HG02571 (cell line): ENCODE measurements at regions not wholly inside any gene's neighbourhood (a gene's known extent, or its start where the extent isn't known, plus 50 kb on each side); places are given as distances from the start of the nearest gene placed in this dataset.
"Not testable (repeated sequence)": the region's sequence is repeated elsewhere in the genome, so short reads cannot be mapped to it uniquely, and the experiment has no call there.

ENCODE experiments used
- ATAC-seq: cut with Tn5 transposase; IDR thresholded peaks from one replicate; pipeline ENCODE4 v1.9.1; 2021; ENCODE audit warnings: mild to moderate bottlenecking, moderate library complexity; ENCODE audit not compliant: unreplicated experiment

DNA sequence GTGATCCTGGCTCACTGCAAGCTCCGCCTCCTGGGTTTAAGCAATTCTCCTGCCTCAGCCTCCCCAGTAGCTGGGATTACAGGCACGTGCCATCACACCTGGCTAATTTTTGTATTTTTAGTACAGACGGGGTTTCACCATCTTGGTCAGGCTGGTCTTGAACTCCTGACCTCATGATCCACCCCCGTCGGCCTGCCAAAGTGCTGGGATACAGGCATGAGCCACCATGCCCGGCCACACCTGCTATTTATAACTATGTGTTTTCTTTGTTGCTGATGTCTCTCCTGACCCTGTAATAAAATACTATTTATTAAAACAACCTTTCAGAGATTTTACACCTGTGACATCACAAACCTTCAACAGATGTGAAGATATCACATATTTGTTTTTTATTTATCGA lies 736.5 kb upstream of the PCDH15 start:
- ATAC-seq: not testable (repeated sequence)

DNA sequence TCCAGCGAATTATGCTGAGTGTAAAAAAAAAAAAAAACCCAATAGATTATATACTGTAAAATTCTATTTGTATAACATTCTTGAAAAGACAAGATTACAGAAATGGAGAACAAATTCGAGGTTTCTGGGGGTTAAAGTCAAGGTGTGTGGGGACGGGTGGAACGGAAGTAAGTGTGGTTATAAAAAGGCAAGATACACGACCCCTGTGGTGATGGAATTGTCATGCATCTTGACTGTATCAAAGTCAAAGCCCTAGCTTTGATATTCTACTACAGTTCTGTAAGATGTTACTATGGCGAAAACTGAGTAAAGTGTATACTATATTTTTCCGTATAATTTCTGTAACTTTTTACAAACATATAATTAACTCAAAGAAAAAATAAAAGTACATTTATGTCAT lies 718.2 kb upstream of the PCDH15 start:
- no peak for ATAC-seq

GRCh38 chr10:55518416-55518815 lies 717.4 kb upstream of the PCDH15 start:
- not testable (repeated sequence) for ATAC-seq

GRCh38 chr10:55509168-55509567 lies 708.1 kb upstream of the PCDH15 start:
- no peak for ATAC-seq

DNA sequence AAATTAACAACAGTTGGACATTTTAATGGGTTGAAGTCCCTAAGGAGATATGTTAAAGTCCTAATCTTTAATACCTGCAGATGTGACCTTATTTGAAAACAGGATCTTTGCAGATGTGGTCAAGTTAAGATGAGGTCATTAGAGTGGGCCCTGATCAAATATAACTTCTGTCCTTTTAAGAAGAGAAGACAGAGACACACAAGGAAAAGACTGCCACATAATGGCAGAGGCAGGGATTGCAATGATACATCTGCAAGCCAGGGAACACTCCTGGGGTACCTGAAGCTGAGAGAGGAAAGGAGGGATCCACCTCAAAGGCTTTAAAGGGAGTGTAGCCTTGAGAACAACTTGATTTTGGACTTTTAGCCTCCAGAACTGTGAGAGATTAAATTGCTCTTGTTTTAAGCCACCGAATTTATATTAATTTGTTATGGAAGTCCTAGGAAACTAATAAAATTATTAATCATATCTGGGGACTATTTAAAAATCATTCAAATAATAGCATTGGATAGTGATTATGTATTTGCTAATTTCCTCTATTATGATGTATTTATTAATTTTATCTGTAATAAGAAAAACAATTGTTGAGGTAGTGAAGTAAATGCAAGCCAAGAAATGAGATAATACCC lies 700.0 kb upstream of the PCDH15 start:
- ATAC-seq: no peak

- no peak for ATAC-seq
These were observed 697.0 kb upstream of the PCDH15 start for GRCh38 chr10:55497893-55498499.

DNA sequence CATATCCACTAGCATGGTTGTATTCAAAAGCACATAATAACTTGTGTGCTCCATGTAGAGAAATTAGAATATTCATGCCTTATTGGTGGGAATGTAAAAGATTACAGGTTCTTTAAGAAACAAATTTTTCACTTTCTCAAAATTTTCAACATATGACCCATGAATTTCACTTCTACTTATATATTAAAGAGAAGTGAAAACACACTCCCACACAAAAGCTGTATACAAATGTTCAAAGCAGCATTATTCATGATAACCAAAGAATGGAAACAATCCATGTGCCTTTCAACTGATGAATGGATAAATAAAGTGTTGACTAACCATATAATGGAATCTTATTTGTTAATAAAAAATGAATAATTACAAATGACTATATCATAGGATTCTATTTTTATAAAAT lies 694.5 kb upstream of the PCDH15 start:
- no peak for ATAC-seq

DNA sequence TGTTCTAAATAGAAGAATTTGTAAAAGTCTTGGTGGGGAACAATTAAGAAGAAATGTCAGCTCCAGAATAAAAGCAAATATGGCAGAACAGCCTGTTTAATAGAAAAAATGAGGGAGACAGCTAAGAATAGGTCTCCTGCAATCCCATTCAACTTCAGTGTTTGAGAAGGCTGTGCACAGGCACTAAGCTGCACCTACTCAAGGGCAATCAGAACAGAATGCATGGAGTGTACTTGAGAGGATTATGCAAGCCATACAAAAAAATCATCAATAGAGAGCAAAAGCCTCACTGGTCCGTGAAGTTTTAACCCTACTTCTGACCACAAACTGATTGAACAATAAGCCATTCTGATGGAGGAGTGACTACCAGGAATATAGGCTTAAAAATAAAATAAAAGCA lies 690.7 kb upstream of the PCDH15 start:
- ATAC-seq: no peak

GRCh38 chr10:55485827-55486226 lies 684.8 kb upstream of the PCDH15 start:
- ATAC-seq: no peak

DNA sequence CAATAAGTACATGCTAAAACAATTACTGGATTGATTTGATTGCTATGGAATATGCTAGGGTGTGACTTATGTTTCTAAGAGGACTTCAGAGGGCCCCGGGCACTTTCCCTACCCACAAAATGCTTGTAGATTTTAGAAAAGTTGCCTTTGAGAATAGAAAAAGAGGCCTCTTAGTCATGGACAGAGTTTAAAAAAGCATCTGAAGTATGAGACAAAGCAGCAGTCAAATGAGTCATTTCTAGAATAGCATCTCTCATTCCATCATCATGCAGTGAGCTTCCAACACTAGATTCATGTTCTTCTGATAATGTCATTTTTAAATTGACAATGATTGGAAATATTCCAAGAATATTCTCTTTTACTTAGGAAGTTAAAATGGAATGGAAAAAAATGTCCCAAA lies 675.1 kb upstream of the PCDH15 start:
- ATAC-seq: no peak

DNA sequence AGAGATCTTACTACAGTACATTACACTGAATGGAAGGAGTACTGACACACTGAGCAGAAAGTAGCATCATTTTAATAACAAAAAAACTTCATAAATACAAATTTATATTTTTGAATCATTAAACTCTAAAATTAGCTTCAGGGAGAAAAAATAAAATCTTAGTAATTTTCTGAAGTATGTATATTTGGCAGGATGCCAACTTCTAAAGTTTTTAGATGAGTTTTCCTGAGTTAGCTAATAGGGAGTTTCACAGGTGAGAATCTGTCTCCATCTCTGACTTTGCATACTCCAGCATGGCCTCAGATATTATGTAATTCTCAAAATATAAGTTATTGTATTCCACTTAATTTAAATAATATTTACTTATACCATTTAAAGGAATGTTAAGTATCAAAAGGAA lies 673.2 kb upstream of the PCDH15 start:
- no peak for ATAC-seq

DNA sequence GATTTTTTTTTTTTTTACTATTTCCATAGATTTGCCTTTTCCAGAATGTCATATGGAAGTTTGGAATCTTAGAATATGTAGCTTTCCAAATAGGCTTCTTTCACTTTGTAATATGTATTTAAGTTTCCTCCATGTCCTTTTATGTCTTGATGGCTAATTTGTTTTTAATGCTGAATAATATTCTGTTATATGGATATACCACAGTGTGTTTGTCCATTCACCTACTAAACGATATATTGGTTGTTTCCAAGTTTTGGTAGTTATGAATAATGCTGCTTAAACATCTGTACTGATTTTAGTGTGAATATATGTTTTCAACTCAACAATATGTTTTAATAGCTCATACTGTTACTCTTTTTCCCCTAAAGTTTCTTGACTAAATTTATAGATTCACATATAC lies 669.8 kb upstream of the PCDH15 start:
- ATAC-seq: no peak

DNA sequence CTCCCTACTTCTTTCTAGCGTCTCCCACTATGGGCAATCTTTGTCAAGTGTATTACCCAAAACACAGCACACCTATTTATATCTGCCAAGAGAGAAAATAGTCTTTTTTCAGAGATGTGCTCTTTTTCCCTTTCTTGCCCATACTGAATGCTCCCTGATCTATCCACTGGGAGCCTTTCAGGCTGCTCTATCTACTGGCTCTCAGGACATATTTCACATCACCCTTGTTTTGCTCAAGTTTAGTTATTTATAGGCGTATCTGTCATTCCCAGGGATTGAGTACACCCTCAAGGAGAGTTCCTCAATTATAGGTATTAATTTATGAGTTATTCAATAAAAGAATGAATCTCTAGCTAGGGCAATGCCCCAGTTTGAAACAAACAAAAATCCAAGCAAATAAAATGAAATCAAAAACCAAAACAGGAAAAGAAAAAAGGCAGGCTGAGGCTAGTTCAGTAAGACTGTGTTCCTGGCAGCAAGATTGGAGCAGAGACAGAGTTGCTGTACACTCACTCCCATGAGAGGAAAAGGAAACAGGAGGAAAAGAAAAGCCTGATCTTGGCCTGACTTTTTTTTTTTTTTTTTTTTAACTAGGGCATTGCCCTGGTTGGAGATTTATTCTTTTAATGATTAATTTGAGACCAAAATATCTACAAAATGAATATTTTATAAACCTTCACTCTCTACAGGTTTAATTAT lies 665.9 kb upstream of the PCDH15 start:
- ATAC-seq: no peak

DNA sequence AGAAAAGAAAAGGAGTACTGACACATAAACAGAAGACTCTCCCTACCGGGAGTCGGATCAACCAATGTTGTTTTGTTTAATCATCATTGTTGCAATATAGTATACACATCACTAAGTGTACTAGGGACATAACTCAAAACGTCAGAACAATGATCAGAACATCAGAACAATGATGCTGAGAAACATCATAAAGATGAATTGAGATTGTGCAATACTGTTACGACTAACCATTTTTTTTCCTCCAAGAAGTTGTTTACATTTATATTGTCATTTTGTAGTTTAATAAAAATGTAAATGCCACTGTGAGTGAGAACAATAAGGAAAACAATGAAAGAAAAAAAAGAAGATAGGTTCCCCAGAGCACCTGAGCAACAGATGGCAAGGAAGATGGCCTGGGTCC lies 663.1 kb upstream of the PCDH15 start:
- ATAC-seq: no peak

- no peak for ATAC-seq
These were observed 659.0 kb upstream of the PCDH15 start for GRCh38 chr10:55460008-55460407.

DNA sequence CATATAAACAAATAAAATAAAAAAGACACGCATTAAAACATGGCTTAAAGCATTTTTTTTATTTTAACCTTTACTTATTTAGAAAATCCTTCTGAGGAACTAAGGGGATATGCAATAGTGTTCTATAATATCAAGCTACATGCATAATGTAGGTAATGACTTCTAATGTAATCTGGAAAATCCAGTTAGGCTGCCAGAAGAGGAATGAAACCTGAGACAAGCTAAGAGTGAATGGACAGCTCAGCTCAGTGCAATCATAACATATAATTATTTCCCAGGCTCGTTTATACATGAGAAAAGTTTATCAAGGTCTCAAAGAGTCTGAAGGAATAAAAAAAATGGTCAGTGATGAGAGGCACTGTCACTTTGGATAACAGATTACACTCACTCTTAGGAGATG lies 649.0 kb upstream of the PCDH15 start:
- no peak for ATAC-seq

DNA sequence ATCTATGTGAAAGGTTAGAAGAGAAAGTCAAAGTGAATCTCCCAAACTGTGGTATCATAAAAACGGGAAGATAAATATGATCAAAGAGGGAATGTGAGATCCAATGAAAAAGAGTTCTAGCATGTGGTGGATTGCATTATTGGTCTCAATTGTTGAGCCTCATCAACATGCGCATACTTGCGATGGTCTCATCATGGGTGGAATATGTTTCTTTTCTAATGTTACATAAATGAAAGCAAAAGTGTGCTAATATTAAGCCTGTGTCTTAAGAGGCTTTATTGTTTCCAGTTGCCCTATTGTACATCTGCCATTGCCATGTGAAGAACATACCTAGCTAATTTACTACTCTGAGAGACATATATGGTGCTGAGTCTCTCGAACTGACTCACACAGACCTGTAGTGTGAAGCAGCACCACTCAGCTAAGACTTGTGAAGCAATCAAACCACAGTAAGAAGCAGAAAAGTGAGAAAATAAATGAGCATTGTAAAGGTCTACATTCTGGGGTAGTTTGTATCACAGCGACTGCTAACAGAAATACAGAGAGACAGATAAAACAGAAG lies 645.5 kb upstream of the PCDH15 start:
- no peak for ATAC-seq

GRCh38 chr10:55441777-55442176 lies 640.7 kb upstream of the PCDH15 start:
- ATAC-seq: no peak

DNA sequence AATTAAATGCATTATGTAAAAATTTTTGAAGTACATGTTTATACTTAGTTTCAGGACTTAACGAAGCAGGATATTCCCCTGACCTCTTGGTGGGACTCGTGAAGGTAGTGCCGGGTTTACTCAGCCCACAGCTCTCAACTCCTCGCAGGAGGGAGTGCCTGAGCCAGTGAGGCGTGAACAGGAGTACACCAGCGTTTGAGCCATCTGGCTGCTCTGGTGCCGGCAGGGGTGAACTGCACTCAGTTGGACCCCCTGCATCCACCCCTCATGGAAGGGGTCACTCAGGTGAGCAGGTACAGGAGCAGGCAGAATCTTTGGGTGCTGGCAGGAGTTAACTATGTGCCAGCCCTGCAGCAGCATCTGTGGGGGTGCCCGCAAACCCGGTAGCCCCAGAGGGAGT lies 625.1 kb upstream of the PCDH15 start:
- ATAC-seq: no peak

DNA sequence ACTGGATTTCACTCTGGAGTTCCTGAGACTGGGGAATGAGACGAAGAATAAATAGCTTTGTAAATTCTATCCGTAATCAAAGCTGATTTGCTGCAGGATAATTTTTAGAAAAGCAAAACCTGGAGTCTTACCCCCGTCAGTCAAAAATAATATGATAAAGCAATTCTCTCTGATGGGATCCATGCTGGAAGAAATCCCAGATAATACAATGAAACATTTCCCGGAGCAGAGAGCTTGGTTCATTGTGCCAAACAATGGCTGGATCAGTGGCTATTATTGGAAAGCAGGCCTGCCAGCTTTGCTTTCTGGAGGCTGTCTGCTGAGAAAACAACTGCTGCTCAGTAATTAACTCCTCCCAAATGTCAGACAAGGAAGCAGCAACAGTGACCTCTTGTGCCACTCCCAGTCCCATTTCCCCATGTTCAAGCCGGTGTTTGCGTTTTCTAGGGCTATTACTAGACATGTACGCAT lies 609.4 kb upstream of the PCDH15 start:
- no peak for ATAC-seq

GRCh38 chr10:55404094-55404493 lies 603.1 kb upstream of the PCDH15 start:
- no peak for ATAC-seq
